B cell (primary cell): ENCODE measurements at regions not wholly inside any gene's neighbourhood (a gene's known extent, or its start where the extent isn't known, plus 50 kb on each side); places are given as distances from the start of the nearest gene placed in this dataset.

Source experiments
- ATAC-seq: fragments of 200-7000 bp; cut with Tn5 transposase; one replicate; pipeline ENCODE4 v1.10.0; 2021; ENCODE audit warnings: low read depth, mild to moderate bottlenecking, moderate number of reproducible peaks, moderate library complexity
- CTCF ChIA-PET: fragments of 350-600 bp; sonication (Branson Sonifier 250); formaldehyde crosslinking; loops from one replicate; lab custom pipeline; 2021; ENCODE audit warnings: antibody characterized with exemption, inconsistent platforms; lab: Charles Lee
- POLR2A ChIA-PET: fragments of 350-600 bp; sonication (Branson Sonifier 250); formaldehyde crosslinking; loops from one replicate; lab custom pipeline; 2021; ENCODE audit warnings: antibody characterized with exemption; lab: Charles Lee
- DNase-seq: peaks from one replicate; pipeline ENCODE4 v3.0.0; 2013
- H2AFZ ChIP-seq: 2 replicates; pipeline ENCODE4 v1.6.1; 2012; ENCODE audit warnings: mild to moderate bottlenecking, low read depth, low read length; ENCODE audit not compliant: insufficient read depth, poor library complexity, severe bottlenecking
- H3K27ac ChIP-seq, 2 donors: 1 replicate in 1 of 2; 2 replicates in 1 of 2; pipeline ENCODE4 v1.5.1; 2012 to 2013; ENCODE audit warnings: low read length in 2 of 2, mild to moderate bottlenecking in 2 of 2, moderate library complexity in 1 of 2
- H3K27me3 ChIP-seq, 4 experiments: fragments of 200-600 bp in 1 of 4; sonication (generic) in 1 of 4; replicated peaks in 1 of 4; 1 replicate in 2 of 4; 2 replicates in 2 of 4; pipeline versions ENCODE4 v1.6.1 to v1.7.0; 2013 to 2016; ENCODE audit warnings: low read length in 3 of 4, mild to moderate bottlenecking in 2 of 4, mixed read lengths in 1 of 4, moderate library complexity in 1 of 4; ENCODE audit not compliant: insufficient read depth in 4 of 4, control insufficient read depth in 3 of 4; ENCODE audit errors: control extremely low read depth in 1 of 4
- H3K36me3 ChIP-seq, 2 experiments: replicated peaks in 1 of 2; 1 replicate in 1 of 2; 2 replicates in 1 of 2; pipeline versions ENCODE4 v1.6.1 to v1.7.1; 2013; ENCODE audit warnings: low read length in 1 of 2; ENCODE audit not compliant: insufficient read depth in 2 of 2, control insufficient read depth in 1 of 2; ENCODE audit errors: control extremely low read depth in 1 of 2, extremely low read depth in 1 of 2
- H3K4me1 ChIP-seq, 2 donors: fragments of 200-600 bp in 1 of 2; sonication (generic) in 1 of 2; 1 replicate in 1 of 2; 2 replicates in 1 of 2; pipeline versions ENCODE4 v1.5.1 to v1.6.1; 2013 to 2017; ENCODE audit warnings: low read length in 2 of 2; ENCODE audit not compliant: control insufficient read depth in 2 of 2, insufficient read depth in 2 of 2
- H3K4me2 ChIP-seq: replicated peaks from 2 replicates; pipeline ENCODE3; 2012; ENCODE audit warnings: mild to moderate bottlenecking, low read depth, low read length; ENCODE audit not compliant: poor library complexity, severe bottlenecking
- H3K4me3 ChIP-seq, 5 experiments: fragments of 200-600 bp in 1 of 5; sonication (generic) in 1 of 5; 1 replicate in 3 of 5; 2 replicates in 2 of 5; pipeline versions ENCODE4 v1.5.1 to v1.7.0; 2011 to 2016; ENCODE audit warnings: low read length in 4 of 5, mild to moderate bottlenecking in 4 of 5, low read depth in 2 of 5, control low read depth in 1 of 5, moderate library complexity in 1 of 5; ENCODE audit not compliant: insufficient read depth in 1 of 5; ENCODE audit errors: control extremely low read depth in 1 of 5, extremely low read depth in 1 of 5
- H3K79me2 ChIP-seq: fragments of 200-600 bp; sonication (generic); one replicate; pipeline ENCODE4 v1.6.0; 2016; ENCODE audit warnings: low read length; ENCODE audit not compliant: control insufficient read depth, insufficient read depth
- H3K9ac ChIP-seq: fragments of 200-600 bp; sonication (generic); 2 replicates; pipeline ENCODE4 v1.6.1; 2017; ENCODE audit warnings: mild to moderate bottlenecking, low read length, moderate library complexity
- H3K9me3 ChIP-seq, 3 donors: one replicate each; pipeline versions ENCODE4 v1.6.1 to v1.7.1; 2013; ENCODE audit warnings: low read length in 2 of 3; ENCODE audit not compliant: control insufficient read depth in 2 of 3, insufficient read depth in 1 of 3; ENCODE audit errors: control extremely low read depth in 1 of 3
- H4K20me1 ChIP-seq: 2 replicates; pipeline ENCODE4 v1.6.0; 2012; ENCODE audit warnings: mild to moderate bottlenecking, low read length; ENCODE audit not compliant: insufficient read depth, control insufficient read depth, poor library complexity, severe bottlenecking
- H3K27ac Mint-ChIP-seq: one replicate; pipeline ENCODE4 v1.8.0; 2021; ENCODE audit warnings: mixed read lengths
- H3K27me3 Mint-ChIP-seq: one replicate; pipeline ENCODE4 v1.8.0; 2021; ENCODE audit warnings: mixed read lengths
- H3K4me1 Mint-ChIP-seq: one replicate; pipeline ENCODE4 v1.8.0; 2021; ENCODE audit warnings: mixed read lengths
- H3K4me3 Mint-ChIP-seq: one replicate; pipeline ENCODE4 v1.8.0; 2021; ENCODE audit warnings: mixed read lengths
- H3K9me3 Mint-ChIP-seq: one replicate; pipeline ENCODE4 v1.8.0; 2022; ENCODE audit warnings: mixed read lengths; ENCODE audit not compliant: insufficient read depth
- EZH2 ChIP-seq: IDR thresholded peaks from 2 replicates; pipeline ENCODE4 v1.6.1; 2012; ENCODE audit warnings: borderline replicate concordance, low read depth, mild to moderate bottlenecking, moderate library complexity, low read length; ENCODE audit not compliant: insufficient read depth, poor library complexity, severe bottlenecking
- WGBS: methylation state at CpG from one replicate; pipeline ENCODE4 v1.1.5; 2013; ENCODE audit warnings: missing lambda C conversion rate; ENCODE audit not compliant: insufficient coverage; 5-methylcytosine and 5-hydroxymethylcytosine counted together
- intact Hi-C: fragments of 100-400 bp; cut with micrococcal nuclease; formaldehyde crosslinking; loops from one replicate; pipeline ENCODE4 v1.10.0; 2022
- TF ChIP-seq, protein P1 (sequence below): fragments of 200-600 bp; IDR thresholded peaks from one replicate; pipeline ENCODE4 v1.8.0; 2022; ENCODE audit warnings: antibody characterized with exemption, mild to moderate bottlenecking

DNA sequence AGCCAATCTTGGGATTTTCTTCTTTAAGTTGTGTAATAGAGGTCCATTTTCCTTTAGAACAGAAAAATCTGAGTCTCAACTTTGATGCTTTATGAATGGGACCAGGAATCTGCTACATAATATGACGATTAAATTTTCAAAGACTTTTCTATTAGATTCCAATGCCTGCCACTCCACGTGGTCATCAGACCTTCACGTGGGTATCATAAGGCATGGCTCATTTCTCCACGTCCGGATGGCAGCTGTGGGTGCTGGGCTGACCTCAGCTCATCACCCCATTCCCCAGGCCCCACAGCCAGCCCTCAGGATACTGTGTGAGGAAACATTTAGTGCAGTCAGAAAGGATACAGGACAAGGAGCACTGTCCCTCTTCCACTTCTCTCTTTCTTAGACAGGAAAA is 159.7 kb downstream of the SEMA6D start:
- H3K4me1 Mint-ChIP-seq, result no peaks in the 10 kb centered on the region
- 70% methylated on average over 2 of the region's 5 CpGs for WGBS
- H3K9me3 ChIP-seq, result no peaks in the 10 kb centered on the region
- H3K4me3 Mint-ChIP-seq, result no peak overlapping the region
- no peak overlapping the region for H3K27ac Mint-ChIP-seq
- H3K4me2 ChIP-seq, result no peak overlapping the region
- no peak for ATAC-seq
- no peaks in the 10 kb centered on the region for H4K20me1 ChIP-seq
- no peak overlapping the region for H2AFZ ChIP-seq
- H3K27me3 ChIP-seq, result no peaks in the 10 kb centered on the region
- H3K27ac ChIP-seq, result no peak overlapping the region
- H3K4me1 ChIP-seq, result no peaks in the 10 kb centered on the region
- H3K79me2 ChIP-seq, result no peaks in the 10 kb centered on the region
- H3K9ac ChIP-seq, result no peak overlapping the region
- H3K27me3 Mint-ChIP-seq, result no peaks in the 10 kb centered on the region
- POLR2A ChIA-PET, result no interaction called here
- no peaks in the 10 kb centered on the region for H3K36me3 ChIP-seq
- no peaks in the 10 kb centered on the region for H3K9me3 Mint-ChIP-seq
- intact Hi-C loops, result no loop called here
- no peak overlapping the region for H3K4me3 ChIP-seq
- no peak for DNase-seq
- CTCF ChIA-PET, result no interaction called here
- TF ChIP-seq, protein P1, sequence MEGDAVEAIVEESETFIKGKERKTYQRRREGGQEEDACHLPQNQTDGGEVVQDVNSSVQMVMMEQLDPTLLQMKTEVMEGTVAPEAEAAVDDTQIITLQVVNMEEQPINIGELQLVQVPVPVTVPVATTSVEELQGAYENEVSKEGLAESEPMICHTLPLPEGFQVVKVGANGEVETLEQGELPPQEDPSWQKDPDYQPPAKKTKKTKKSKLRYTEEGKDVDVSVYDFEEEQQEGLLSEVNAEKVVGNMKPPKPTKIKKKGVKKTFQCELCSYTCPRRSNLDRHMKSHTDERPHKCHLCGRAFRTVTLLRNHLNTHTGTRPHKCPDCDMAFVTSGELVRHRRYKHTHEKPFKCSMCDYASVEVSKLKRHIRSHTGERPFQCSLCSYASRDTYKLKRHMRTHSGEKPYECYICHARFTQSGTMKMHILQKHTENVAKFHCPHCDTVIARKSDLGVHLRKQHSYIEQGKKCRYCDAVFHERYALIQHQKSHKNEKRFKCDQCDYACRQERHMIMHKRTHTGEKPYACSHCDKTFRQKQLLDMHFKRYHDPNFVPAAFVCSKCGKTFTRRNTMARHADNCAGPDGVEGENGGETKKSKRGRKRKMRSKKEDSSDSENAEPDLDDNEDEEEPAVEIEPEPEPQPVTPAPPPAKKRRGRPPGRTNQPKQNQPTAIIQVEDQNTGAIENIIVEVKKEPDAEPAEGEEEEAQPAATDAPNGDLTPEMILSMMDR, result no peak
- TF ChIP-seq EZH2, result no peak

DNA sequence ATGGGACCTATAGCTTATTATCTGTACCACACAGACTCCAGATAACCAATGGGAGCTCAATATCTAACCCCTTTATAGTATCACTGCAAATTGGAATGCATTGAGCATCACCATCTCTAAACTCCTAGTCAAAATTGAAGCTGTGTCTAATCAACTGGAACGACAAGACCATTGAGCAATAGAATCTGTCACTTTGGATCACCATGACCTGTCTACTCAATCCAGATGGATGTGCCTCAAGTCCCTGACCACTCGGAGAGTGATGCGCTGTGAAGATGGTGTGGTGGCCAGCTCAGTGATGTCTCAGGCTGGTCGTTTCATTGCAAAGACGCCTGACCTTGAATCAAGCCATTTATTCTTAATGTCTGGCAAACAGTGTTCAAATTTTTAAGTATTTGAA is 160.5 kb downstream of the SEMA6D start:
- no peak overlapping the region for H3K4me2 ChIP-seq
- no peaks in the 10 kb centered on the region for H3K27me3 ChIP-seq
- intact Hi-C loops, result no loop called here
- ChIA-PET CTCF (no interaction called here), POLR2A (no interaction called here)
- ATAC-seq (no peak), DNase-seq (no peak)
- no peak overlapping the region for H3K27ac ChIP-seq
- TF ChIP-seq, protein P1, result no peak
- TF ChIP-seq EZH2, result no peak
- no peak overlapping the region for H3K9ac ChIP-seq
- no peak overlapping the region for H3K27ac Mint-ChIP-seq
- H3K9me3 Mint-ChIP-seq, result no peaks in the 10 kb centered on the region
- H3K79me2 ChIP-seq, result no peaks in the 10 kb centered on the region
- WGBS, result 96% methylated on average over 4 of the region's 5 CpGs
- H3K27me3 Mint-ChIP-seq, result no peaks in the 10 kb centered on the region
- no peak overlapping the region for H3K4me3 ChIP-seq
- no peaks in the 10 kb centered on the region for H3K36me3 ChIP-seq
- no peak overlapping the region for H2AFZ ChIP-seq
- H4K20me1 ChIP-seq, result no peaks in the 10 kb centered on the region
- H3K9me3 ChIP-seq, result no peaks in the 10 kb centered on the region
- no peak overlapping the region for H3K4me3 Mint-ChIP-seq
- no peaks in the 10 kb centered on the region for H3K4me1 Mint-ChIP-seq
- H3K4me1 ChIP-seq, result no peaks in the 10 kb centered on the region
